EH (cell line): ENCODE measurements at regions not wholly inside any gene's neighbourhood (a gene's known extent, or its start where the extent isn't known, plus 50 kb on each side); places are given as distances from the start of the nearest gene placed in this dataset.

Experiments used
- DNase-seq: peaks from one replicate; pipeline ENCODE4 v3.0.0-alpha.2; 2015; ENCODE audit warnings: low read depth

- DNase-seq: no peak
These were observed 174.6 kb upstream of the GATB start for GRCh38 chr4:151935411-151935810.

DNA sequence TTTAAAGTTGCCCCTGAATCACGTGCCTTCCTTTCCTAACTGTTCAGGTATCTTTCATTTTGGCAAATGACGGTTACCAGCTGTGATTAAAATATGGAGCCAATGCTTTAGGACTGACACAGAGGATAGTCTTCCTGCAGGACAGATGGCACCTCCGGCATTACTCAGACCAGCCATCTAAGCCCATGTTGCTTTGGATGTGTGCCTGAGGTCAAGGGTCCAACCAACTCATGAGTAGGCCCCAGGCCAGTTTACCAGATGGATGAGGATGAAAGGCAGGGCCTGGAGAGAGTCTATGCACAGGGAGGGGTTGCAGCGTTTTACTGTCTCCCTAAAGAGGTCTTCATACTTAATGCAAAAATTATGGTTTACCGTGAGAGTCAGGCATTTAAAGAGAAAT lies 174.0 kb upstream of the GATB start:
- DNase-seq: peak; percentile 21

DNA sequence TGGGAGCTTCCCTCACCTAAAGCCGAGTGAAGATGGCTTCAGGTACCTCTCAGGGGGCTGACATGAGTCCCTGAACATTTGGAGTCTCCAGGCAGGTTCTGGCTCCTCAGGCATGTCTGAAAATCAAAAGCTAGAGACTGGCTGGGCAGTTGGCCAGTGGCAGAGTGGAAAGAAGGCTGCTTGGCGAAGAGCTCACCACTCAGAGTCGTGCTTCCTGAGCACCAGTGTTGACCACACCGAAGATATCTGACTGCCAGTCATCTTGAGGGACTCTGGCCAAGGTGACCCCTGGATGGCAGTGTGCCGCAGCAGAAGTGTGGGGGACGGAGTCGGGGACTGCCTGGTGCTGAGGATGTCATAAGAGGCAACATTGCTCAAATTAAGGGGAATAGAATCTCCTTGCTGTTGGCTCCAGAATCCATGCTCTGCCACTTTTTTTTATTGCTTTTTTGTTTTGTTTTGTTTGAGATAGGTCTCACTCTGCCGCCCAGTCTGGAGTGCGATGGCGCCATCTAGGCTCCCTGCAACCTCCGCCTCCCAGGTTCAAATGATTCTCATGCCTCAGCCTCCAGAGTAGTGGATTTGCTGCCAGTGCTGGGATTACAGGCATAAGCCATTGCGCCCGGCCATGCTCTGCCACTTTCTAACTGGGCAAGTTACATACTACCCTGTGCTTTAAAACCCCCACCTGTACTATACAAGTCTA lies 172.5 kb upstream of the GATB start:
- DNase-seq: peak; percentile 2

GRCh38 chr4:151931563-151931962 lies 170.8 kb upstream of the GATB start:
- DNase-seq: peak; percentile 1

DNA sequence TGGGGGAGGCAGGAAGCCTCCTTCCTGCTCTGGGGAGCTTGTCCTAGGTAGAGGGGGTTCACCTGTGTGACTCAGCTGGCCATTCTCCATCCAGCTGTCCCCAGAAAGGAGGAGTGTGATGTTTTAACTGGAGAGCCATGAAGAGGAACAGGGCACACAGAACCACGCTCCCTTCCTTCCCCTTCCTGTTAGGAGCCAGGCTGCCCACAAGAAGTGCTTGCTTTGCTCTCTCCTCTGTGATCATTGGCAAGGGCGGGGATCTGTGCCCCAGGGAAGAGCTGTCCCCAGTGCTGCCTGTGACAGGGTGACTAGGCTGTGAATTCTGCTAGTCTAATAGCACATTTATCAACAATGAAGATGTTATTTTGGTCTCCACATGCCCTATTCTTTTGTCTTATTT lies 169.6 kb upstream of the GATB start:
- DNase-seq: no peak

DNA sequence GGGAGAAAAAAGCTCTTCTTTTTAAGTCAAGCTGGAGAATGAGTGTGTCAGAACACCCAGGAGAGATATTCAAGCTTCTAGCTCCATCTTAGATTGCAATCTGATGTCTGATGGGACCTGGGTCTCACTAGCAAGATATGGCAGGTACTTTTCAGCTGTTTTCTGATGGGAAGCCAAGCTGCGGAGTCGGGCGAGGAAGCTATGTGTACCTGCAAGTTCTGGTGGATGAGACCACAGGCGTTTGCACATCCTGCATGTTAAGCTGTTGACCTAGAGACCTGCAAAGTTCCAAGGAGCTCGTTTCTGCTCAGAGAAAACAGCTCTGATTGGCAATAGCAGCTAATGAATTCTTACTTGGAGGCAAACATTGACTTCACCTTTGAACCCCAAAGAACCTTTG lies 167.3 kb upstream of the GATB start:
- DNase-seq: no peak

DNA sequence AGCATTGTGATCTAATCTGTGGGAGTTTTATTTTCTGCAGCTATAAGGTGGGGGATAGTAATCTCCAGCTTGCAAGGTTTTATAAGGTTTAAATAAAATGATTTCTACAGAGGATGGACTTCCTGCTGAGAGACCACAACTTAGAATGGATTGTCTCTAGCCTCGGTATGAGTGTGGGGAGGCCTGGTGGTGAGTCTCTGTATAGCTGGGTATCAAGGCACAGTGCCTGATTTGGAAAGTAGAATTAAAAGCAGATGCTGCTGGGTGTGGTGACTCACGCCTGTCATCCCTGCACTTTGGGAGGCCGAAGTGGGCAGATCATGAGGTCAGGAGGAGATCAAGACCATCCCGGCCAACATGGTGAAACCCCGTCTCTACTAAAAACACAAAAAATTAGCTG lies 162.0 kb upstream of the GATB start:
- DNase-seq: peak; percentile 67

DNA sequence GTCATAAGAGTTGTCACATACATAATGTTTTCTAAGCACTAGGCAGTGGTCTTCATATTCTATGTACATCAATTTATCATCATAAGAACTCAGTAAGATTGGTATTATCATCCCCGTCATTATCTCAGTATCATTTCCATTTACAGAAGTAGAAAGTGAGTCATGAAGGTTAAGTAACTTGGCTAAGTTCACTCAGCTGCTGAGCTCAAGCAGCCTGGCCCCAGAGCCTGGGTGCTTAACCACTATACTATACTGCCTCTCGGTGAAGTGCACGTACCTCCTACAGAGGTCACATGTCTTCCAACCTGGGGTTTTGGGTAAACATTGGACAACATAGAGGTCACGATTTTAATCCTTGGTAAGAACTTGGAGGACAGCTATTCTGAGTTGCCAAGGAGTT lies 161.5 kb upstream of the GATB start:
- DNase-seq: peak; percentile 63

- peak; percentile 85 for DNase-seq
These were observed 161.0 kb upstream of the GATB start for GRCh38 chr4:151921811-151922210.

DNA sequence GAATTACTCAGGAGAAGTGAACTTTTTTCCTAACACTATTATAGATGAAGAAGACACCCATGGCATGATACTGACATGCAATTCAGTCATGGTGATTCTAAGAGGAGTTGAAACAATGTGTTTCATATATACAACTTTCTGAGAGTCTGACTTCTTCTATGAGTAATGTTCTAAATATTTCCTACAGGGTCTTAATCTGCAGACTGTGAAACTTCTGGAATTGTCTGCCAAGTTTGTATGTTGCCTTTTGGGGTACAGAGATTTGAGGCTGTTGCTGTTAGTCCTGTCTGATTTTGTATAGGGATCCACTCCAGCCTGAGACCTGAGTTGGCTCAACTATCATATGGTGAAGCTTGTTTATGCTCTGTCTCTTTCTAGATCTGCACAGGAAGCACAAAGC lies 160.6 kb upstream of the GATB start:
- DNase-seq: peak; percentile 71

DNA sequence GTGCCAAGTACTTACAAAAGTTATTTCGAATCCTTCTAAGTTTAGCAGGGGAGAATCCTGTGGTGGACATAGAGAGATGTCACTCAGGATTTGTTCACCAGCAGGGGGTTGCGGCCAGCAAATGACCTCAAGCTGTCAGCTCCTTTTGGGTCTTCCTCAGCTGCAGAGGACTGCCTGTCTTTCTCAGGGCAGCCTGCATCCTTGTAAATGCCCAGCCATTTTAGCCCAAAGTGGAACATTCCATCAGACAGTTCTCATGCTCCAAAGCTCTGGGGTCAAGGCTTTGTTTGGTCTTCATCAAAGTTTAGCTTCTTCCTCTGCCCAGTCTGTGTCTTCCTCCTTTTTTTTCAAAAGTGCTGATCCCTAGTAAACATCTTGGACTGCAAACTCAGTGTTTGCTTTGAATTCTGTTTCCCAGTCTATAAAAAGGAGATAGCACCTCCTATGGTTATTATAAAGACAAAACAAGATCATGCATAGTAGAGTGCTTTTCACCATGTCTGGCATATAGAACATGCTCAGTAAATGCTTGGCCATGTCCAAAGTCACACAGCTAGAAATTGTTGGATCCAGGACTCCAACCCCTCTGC lies 156.4 kb upstream of the GATB start:
- DNase-seq: peak; percentile 79

- DNase-seq: no peak
These were observed 151.8 kb upstream of the GATB start for GRCh38 chr4:151912632-151913031.

DNA sequence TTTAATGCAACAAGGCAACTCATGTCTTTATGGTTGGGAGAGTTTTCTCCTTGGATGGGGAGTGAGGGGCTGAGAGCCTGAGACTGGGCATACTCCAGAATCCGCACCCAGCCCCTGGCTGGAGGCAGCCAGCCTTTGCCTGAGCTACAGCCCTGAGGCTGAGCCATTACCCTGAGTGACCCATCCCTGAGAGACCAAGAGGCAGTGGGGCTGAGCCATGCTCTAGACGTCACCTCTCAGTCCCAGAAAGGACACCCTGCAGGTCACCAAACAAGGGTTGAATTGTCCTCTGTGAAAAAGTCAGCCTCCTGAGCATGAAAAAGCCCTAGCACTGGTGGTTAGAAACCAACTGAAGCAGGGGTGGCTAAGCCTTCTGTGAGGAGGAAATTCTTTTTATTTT lies 151.2 kb upstream of the GATB start:
- DNase-seq: no peak

DNA sequence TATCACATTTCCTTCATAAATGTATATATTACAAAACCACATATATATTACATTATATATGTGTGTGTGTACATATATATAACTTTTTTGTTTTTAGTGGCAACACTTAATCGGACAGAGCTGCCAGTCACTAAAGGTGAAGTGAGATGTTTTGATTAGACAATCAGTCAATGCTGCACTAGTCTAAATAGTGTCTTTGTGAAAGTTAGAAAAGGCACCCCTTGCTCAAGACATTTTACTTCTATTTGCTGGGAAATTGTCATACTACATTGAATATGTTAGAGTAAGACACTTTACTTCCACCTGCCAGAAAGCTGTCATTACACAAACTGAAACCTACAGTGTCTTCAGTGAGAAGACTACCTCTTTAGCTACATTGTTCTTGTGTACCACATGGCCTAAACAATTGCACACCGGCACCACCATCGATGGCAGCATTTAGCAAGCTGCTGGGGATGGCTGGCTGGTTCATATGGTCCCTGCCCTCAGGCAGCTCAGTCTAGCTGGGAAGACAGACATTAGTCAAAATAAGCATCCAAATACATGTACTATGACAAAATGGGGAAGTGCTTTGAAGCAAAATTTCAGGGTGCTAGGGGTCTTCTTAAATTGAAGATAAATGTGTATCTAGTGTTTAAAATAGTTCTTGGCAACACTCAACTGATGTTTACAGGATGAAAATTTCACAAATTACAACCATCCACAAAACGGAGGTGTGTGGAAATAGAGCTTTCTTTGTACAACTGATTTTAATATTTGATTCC lies 148.1 kb upstream of the GATB start:
- no peak for DNase-seq

- no peak for DNase-seq
These were observed 147.4 kb upstream of the GATB start for GRCh38 chr4:151908201-151908600.

DNA sequence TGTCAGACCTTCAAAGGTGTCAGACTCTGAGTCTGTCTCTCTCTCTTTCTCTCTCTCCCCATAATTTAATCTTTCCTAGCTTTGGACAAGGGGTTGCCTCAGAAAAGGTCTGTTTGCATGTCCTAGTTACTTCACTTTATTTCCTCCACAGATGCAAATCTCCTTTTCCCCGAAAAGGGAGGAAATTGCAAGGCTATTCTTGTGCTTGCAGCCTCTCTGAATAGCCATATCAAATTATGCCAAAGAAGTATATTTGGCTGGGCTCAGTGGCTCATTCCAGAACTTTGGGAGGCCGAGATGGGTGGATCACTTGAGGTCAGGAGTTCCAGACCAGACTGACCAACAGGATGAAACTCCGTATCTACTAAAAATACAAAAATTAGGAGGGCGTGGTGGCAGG lies 145.6 kb upstream of the GATB start:
- DNase-seq: no peak

DNA sequence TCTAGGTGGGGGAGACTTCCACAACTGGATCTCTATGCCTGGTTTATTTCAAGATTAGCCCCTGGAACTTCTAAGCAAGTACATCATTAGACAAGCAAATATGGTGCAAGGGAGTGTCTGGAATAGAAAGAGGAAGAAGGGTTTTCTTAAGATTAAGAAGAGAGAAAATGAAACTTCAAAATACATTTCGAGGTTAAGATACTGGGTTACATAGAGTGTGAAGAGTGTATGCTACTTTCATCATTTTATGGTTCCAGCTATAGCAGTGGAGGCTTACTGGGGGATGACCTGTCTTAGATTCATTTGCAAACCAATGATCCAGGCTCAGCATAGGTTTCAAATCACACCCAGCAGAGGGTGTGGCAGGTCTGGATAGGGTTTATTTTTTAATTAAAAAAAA lies 144.4 kb upstream of the GATB start:
- no peak for DNase-seq

DNA sequence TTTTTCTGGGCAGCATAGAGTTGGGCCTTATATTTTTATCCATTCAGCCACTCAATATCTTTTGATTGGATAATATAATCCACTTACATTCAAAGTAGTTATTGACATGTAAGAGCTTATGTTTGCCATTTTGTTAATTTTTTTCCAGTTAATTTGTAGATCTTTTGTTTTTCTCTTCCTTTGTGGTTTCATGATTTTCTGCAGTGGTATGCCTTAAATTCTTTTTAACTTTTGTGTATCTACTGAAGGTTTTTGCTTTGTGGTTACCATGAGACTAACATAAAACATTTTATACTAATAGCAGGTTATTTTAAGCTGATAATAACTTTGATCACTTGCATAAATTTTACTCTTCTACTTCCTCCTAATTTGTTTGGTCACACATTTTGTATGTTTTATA lies 140.8 kb upstream of the GATB start:
- peak; percentile 11 for DNase-seq

DNA sequence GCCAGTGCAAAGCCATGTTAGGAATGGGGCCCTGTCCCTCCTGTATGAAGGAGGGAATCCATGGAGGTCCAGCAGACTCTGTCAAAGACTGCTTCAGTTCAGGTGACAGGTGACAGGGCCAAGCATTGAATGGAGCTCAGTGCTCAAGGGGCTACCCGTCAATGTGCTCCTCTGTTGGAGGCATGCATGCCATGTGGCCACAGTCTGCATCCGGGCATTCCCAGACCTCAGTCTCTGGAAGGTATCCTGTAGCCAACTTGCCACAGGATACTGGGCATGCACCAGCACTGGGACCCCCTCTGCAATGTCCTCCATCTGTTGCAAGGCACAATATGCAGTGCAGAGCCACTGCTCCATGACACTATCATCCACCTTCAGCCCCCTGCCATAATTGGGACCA lies 136.1 kb upstream of the GATB start:
- DNase-seq: no peak

GRCh38 chr4:151895671-151896070 lies 134.9 kb upstream of the GATB start:
- no peak for DNase-seq

- no peak for DNase-seq
These were observed 133.4 kb upstream of the GATB start for GRCh38 chr4:151894246-151894645.

DNA sequence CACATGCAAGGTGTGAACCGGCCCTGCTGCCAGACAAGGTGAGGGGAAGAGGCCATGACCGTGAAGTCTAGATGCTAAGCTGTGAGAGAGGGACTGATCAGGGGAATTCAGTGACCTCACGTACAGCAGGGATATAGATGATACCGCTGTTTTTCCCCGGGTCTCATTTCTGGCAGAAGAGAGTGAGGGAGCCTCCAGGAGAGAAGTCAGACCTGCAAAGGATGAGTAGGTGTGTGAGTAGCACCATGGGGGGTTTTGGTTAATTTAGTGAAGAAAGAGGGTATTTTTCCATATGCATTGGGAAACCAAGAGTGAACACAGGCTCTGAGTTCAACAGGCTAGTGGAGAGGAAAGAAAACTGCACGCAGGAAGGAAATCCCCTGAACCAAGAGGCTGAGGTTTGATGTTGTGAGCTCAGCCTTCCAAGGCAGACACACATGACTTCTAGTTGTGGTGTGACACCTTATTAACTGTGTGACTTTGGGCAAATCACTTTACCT lies 127.6 kb upstream of the GATB start:
- no peak for DNase-seq

- DNase-seq: no peak
These were observed 127.0 kb upstream of the GATB start for GRCh38 chr4:151887816-151888180.
